ENCODE measurements at regions not wholly inside any gene's neighbourhood (a gene's known extent, or its start where the extent isn't known, plus 50 kb on each side); places are given as distances from the start of the nearest gene placed in this dataset.
"Not testable (repeated sequence)": the region's sequence is repeated elsewhere in the genome, so short reads cannot be mapped to it uniquely, and the experiment has no call there.

- Mint-ChIP-seq H3K27ac (no peak overlapping the region), H3K9me3 (peaks cover 4% of the 10 kb centered on the region), H3K4me1 (ENCODE audit: low read depth) (no peaks in the 10 kb centered on the region), H3K27me3 (no peaks in the 10 kb centered on the region), H3K4me3 (no peak overlapping the region), H3K36me3 (ENCODE audit: low read depth) (no peaks in the 10 kb centered on the region)
Observed at GRCh38 chr2:14494759-14495158, 137.8 kb upstream of the LRATD1 start.

- no peaks in the 10 kb centered on the region for H3K27me3 Mint-ChIP-seq
- no peaks in the 10 kb centered on the region for H3K4me1 Mint-ChIP-seq (ENCODE audit: low read depth)
- peaks cover 4% of the 10 kb centered on the region for H3K9me3 Mint-ChIP-seq
- no peaks in the 10 kb centered on the region for H3K36me3 Mint-ChIP-seq (ENCODE audit: low read depth)
- no peak overlapping the region for H3K4me3 Mint-ChIP-seq
- no peak overlapping the region for H3K27ac Mint-ChIP-seq
Observed at GRCh38 chr2:14501061-14501460, 131.5 kb upstream of the LRATD1 start.

GRCh38 chr2:14506955-14507354 lies 125.6 kb upstream of the LRATD1 start:
- H3K36me3 Mint-ChIP-seq (ENCODE audit: low read depth); H3K27me3 Mint-ChIP-seq; H3K27ac Mint-ChIP-seq; H3K4me3 Mint-ChIP-seq; H3K9me3 Mint-ChIP-seq; H3K4me1 Mint-ChIP-seq (ENCODE audit: low read depth): not testable (repeated sequence)

GRCh38 chr2:14511541-14511940 lies 121.0 kb upstream of the LRATD1 start:
- Mint-ChIP-seq H3K27ac (no peak overlapping the region), H3K27me3 (no peaks in the 10 kb centered on the region), H3K4me3 (no peak overlapping the region), H3K36me3 (ENCODE audit: low read depth) (no peaks in the 10 kb centered on the region), H3K4me1 (ENCODE audit: low read depth) (no peaks in the 10 kb centered on the region), H3K9me3 (peaks cover 3% of the 10 kb centered on the region)

- no peak overlapping the region for H3K27ac Mint-ChIP-seq
- peaks cover 3% of the 10 kb centered on the region for H3K9me3 Mint-ChIP-seq
- no peak overlapping the region for H3K4me3 Mint-ChIP-seq
- no peaks in the 10 kb centered on the region for H3K4me1 Mint-ChIP-seq (ENCODE audit: low read depth)
- H3K36me3 Mint-ChIP-seq (ENCODE audit: low read depth), result no peaks in the 10 kb centered on the region
- H3K27me3 Mint-ChIP-seq, result no peaks in the 10 kb centered on the region
Observed at GRCh38 chr2:14513903-14514302, 118.6 kb upstream of the LRATD1 start.

GRCh38 chr2:14516844-14517243 lies 115.7 kb upstream of the LRATD1 start:
- no peaks in the 10 kb centered on the region for H3K36me3 Mint-ChIP-seq (ENCODE audit: low read depth)

GRCh38 chr2:14517731-14518130 lies 114.8 kb upstream of the LRATD1 start:
- H3K36me3 Mint-ChIP-seq (ENCODE audit: low read depth), result no peaks in the 10 kb centered on the region
- no peak overlapping the region for H3K4me3 Mint-ChIP-seq
- peaks cover under 1% of the 10 kb centered on the region for H3K9me3 Mint-ChIP-seq
- no peaks in the 10 kb centered on the region for H3K4me1 Mint-ChIP-seq (ENCODE audit: low read depth)
- no peak overlapping the region for H3K27ac Mint-ChIP-seq
- H3K27me3 Mint-ChIP-seq, result no peaks in the 10 kb centered on the region

More at GRCh38 chr2:14516844-14517243, 115.7 kb upstream of the LRATD1 start:
- Mint-ChIP-seq H3K27ac (no peak overlapping the region), H3K4me3 (no peak overlapping the region), H3K9me3 (no peaks in the 10 kb centered on the region), H3K27me3 (no peaks in the 10 kb centered on the region), H3K4me1 (ENCODE audit: low read depth) (no peaks in the 10 kb centered on the region)

GRCh38 chr2:14520385-14520945 lies 112.1 kb upstream of the LRATD1 start:
- H3K27ac Mint-ChIP-seq, result no peak overlapping the region
- peaks cover 14% of the 10 kb centered on the region for H3K9me3 Mint-ChIP-seq
- H3K27me3 Mint-ChIP-seq, result no peaks in the 10 kb centered on the region
- no peaks in the 10 kb centered on the region for H3K4me1 Mint-ChIP-seq (ENCODE audit: low read depth)
- no peak overlapping the region for H3K4me3 Mint-ChIP-seq
- H3K36me3 Mint-ChIP-seq (ENCODE audit: low read depth), result no peaks in the 10 kb centered on the region

GRCh38 chr2:14524041-14524802 lies 108.3 kb upstream of the LRATD1 start:
- no peaks in the 10 kb centered on the region for H3K36me3 Mint-ChIP-seq (ENCODE audit: low read depth)
- peaks cover 14% of the 10 kb centered on the region for H3K9me3 Mint-ChIP-seq
- H3K27me3 Mint-ChIP-seq, result no peaks in the 10 kb centered on the region
- H3K4me3 Mint-ChIP-seq, result no peak overlapping the region
- H3K27ac Mint-ChIP-seq, result no peak overlapping the region
- no peaks in the 10 kb centered on the region for H3K4me1 Mint-ChIP-seq (ENCODE audit: low read depth)

- Mint-ChIP-seq H3K4me1 (ENCODE audit: low read depth) (no peaks in the 10 kb centered on the region), H3K4me3 (no peak overlapping the region), H3K9me3 (peaks cover 14% of the 10 kb centered on the region), H3K27me3 (no peaks in the 10 kb centered on the region), H3K36me3 (ENCODE audit: low read depth) (no peaks in the 10 kb centered on the region), H3K27ac (no peak overlapping the region)
Observed at GRCh38 chr2:14524803-14525080, 107.8 kb upstream of the LRATD1 start.

GRCh38 chr2:14530506-14530905 lies 102.0 kb upstream of the LRATD1 start:
- no peaks in the 10 kb centered on the region for H3K36me3 Mint-ChIP-seq (ENCODE audit: low read depth)
- no peaks in the 10 kb centered on the region for H3K4me1 Mint-ChIP-seq (ENCODE audit: low read depth)
- no peak overlapping the region for H3K4me3 Mint-ChIP-seq
- no peaks in the 10 kb centered on the region for H3K27me3 Mint-ChIP-seq
- H3K27ac Mint-ChIP-seq, result no peak overlapping the region
- no peaks in the 10 kb centered on the region for H3K9me3 Mint-ChIP-seq

- Mint-ChIP-seq H3K4me3 (no peak overlapping the region), H3K9me3 (no peaks in the 10 kb centered on the region), H3K36me3 (ENCODE audit: low read depth) (no peaks in the 10 kb centered on the region), H3K27ac (no peak overlapping the region), H3K27me3 (no peaks in the 10 kb centered on the region), H3K4me1 (ENCODE audit: low read depth) (no peaks in the 10 kb centered on the region)
Observed at GRCh38 chr2:14533131-14533757, 99.3 kb upstream of the LRATD1 start.

- Mint-ChIP-seq H3K27me3 (no peaks in the 10 kb centered on the region), H3K36me3 (ENCODE audit: low read depth) (no peaks in the 10 kb centered on the region), H3K4me1 (ENCODE audit: low read depth) (no peaks in the 10 kb centered on the region), H3K4me3 (no peak overlapping the region), H3K9me3 (no peaks in the 10 kb centered on the region), H3K27ac (no peak overlapping the region)
Observed at GRCh38 chr2:14535156-14535555, 97.4 kb upstream of the LRATD1 start.

- Mint-ChIP-seq H3K4me3 (no peak overlapping the region), H3K4me1 (ENCODE audit: low read depth) (no peaks in the 10 kb centered on the region), H3K36me3 (ENCODE audit: low read depth) (no peaks in the 10 kb centered on the region), H3K27ac (no peak overlapping the region), H3K27me3 (no peaks in the 10 kb centered on the region), H3K9me3 (no peaks in the 10 kb centered on the region)
Observed at GRCh38 chr2:14536976-14537375, 95.5 kb upstream of the LRATD1 start.

- H3K27ac Mint-ChIP-seq, result no peak overlapping the region
- no peaks in the 10 kb centered on the region for H3K27me3 Mint-ChIP-seq
- no peak overlapping the region for H3K4me3 Mint-ChIP-seq
- H3K9me3 Mint-ChIP-seq, result no peaks in the 10 kb centered on the region
- no peaks in the 10 kb centered on the region for H3K4me1 Mint-ChIP-seq (ENCODE audit: low read depth)
- no peaks in the 10 kb centered on the region for H3K36me3 Mint-ChIP-seq (ENCODE audit: low read depth)
Observed at GRCh38 chr2:14540015-14540414, 92.5 kb upstream of the LRATD1 start.

GRCh38 chr2:14543284-14543683 lies 89.2 kb upstream of the LRATD1 start:
- Mint-ChIP-seq H3K4me1 (ENCODE audit: low read depth) (no peaks in the 10 kb centered on the region), H3K9me3 (no peaks in the 10 kb centered on the region), H3K27ac (no peak overlapping the region), H3K36me3 (ENCODE audit: low read depth) (no peaks in the 10 kb centered on the region), H3K27me3 (no peaks in the 10 kb centered on the region), H3K4me3 (no peak overlapping the region)

Data from stimulated activated naive CD8-positive, alpha-beta T cell treated with anti-CD3 and anti-CD28 coated beads, Interleukin-15, Interleukin-2, amounts not matched to agents 100 ng/mL and 50 ng/mL, for 24 hours (primary cell).